DOHH2 (cell line): ENCODE measurements at regions not wholly inside any gene's neighbourhood (a gene's known extent, or its start where the extent isn't known, plus 50 kb on each side); places are given as distances from the start of the nearest gene placed in this dataset.

Source experiments
- H3F3A ChIP-seq: fragments of 200-600 bp; sonication (generic), shearing (Covaris generic); 2 replicates; pipeline ENCODE4 v1.6.0; 2016; ENCODE audit warnings: antibody characterized with exemption, mild to moderate bottlenecking; ENCODE audit not compliant: control insufficient read depth, insufficient read depth
- H3K27ac ChIP-seq: fragments of 200-600 bp; sonication (generic); 2 replicates; pipeline ENCODE4 v1.5.1; 2014; ENCODE audit warnings: low read depth, mild to moderate bottlenecking, low read length, moderate library complexity
- H3K27me3 ChIP-seq: fragments of 200-600 bp; sonication (generic); 2 replicates; pipeline ENCODE4 v1.6.1; 2014; ENCODE audit warnings: mild to moderate bottlenecking, low read length, mixed read lengths; ENCODE audit not compliant: control insufficient read depth
- H3K36me3 ChIP-seq: fragments of 200-600 bp; sonication (generic); 2 replicates; pipeline ENCODE4 v1.6.1; 2014; ENCODE audit warnings: mild to moderate bottlenecking, low read length, moderate library complexity, mixed read lengths; ENCODE audit not compliant: control insufficient read depth
- H3K4me1 ChIP-seq: fragments of 200-600 bp; sonication (generic); 2 replicates; pipeline ENCODE4 v1.6.1; 2014; ENCODE audit warnings: mild to moderate bottlenecking, low read length, mixed read lengths; ENCODE audit not compliant: control insufficient read depth
- H3K4me2 ChIP-seq: fragments of 200-600 bp; sonication (generic); 2 replicates; pipeline ENCODE4 v1.6.0; 2014; ENCODE audit warnings: mild to moderate bottlenecking, low read length, moderate library complexity
- H3K4me3 ChIP-seq: fragments of 200-600 bp; sonication (generic); 2 replicates; pipeline ENCODE4 v1.5.1; 2014; ENCODE audit warnings: mild to moderate bottlenecking, low read length, mixed read lengths
- H3K79me2 ChIP-seq: fragments of 200-600 bp; sonication (generic); 2 replicates; pipeline ENCODE4 v1.6.1; 2014; ENCODE audit warnings: mild to moderate bottlenecking, low read length, mixed read lengths; ENCODE audit not compliant: control insufficient read depth
- H3K9me2 ChIP-seq: fragments of 200-600 bp; sonication (generic); replicated peaks from 2 replicates; pipeline ENCODE4 v1.6.1; 2014; ENCODE audit warnings: mild to moderate bottlenecking, low read length, mixed read lengths; ENCODE audit not compliant: control insufficient read depth
- H3K9me3 ChIP-seq: fragments of 200-600 bp; sonication (generic); 2 replicates; pipeline ENCODE4 v1.6.1; 2014; ENCODE audit warnings: antibody characterized with exemption, low read length, mixed read lengths; ENCODE audit not compliant: control insufficient read depth, insufficient read depth
- H4K20me1 ChIP-seq: fragments of 200-600 bp; sonication (generic); 2 replicates; pipeline ENCODE4 v1.6.0; 2014; ENCODE audit warnings: low read depth, mild to moderate bottlenecking, antibody characterized with exemption, low read length, moderate library complexity; ENCODE audit not compliant: control insufficient read depth, insufficient read depth
- EZH2phosphoT487 ChIP-seq: fragments of 200-600 bp; sonication (generic); IDR thresholded peaks from 2 replicates; pipeline ENCODE4 v1.6.1; 2017; ENCODE audit warnings: borderline replicate concordance, mild to moderate bottlenecking, antibody characterized with exemption, low read length, moderate library complexity, mixed read lengths
- TF ChIP-seq, protein P1 (sequence below): fragments of 200-600 bp; sonication (generic); IDR thresholded peaks from one replicate; pipeline ENCODE4 v1.5.1; 2014; ENCODE audit warnings: antibody characterized with exemption, mild to moderate bottlenecking, low read depth, low read length; ENCODE audit not compliant: poor library complexity, severe bottlenecking

DNA sequence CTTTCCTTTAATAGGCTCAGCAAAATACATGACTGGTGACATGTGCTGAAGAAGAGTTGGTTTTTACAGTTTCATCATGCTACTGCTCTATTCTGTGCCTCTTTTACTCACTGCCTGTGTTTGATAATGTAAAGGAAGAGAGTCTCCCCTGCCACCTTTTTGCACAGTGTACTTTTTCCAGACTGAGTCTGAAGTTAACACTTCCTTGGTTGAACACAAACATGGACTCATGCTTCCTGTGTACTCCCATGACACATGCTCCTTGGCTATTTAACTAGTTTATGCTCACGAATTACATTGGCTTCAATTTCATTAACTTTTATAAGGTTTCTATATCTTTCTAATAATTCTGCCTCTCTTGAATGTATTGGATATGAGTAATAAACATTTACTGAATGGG, 396.1 kb downstream of the VGLL3 start:
- H3K79me2 ChIP-seq, result no peaks in the 10 kb centered on the region
- H3K27ac ChIP-seq, result no peak overlapping the region
- no peaks in the 10 kb centered on the region for H3K4me1 ChIP-seq
- H3K27me3 ChIP-seq, result no peaks in the 10 kb centered on the region
- H3F3A ChIP-seq, result no peaks in the 10 kb centered on the region
- H3K9me2 ChIP-seq, result no peaks in the 10 kb centered on the region
- no peak overlapping the region for H3K4me3 ChIP-seq
- no peaks in the 10 kb centered on the region for H4K20me1 ChIP-seq
- H3K9me3 ChIP-seq, result no peaks in the 10 kb centered on the region
- H3K4me2 ChIP-seq, result no peak overlapping the region
- no peaks in the 10 kb centered on the region for H3K36me3 ChIP-seq
- no peak for TF ChIP-seq EZH2phosphoT487
- TF ChIP-seq, protein P1, sequence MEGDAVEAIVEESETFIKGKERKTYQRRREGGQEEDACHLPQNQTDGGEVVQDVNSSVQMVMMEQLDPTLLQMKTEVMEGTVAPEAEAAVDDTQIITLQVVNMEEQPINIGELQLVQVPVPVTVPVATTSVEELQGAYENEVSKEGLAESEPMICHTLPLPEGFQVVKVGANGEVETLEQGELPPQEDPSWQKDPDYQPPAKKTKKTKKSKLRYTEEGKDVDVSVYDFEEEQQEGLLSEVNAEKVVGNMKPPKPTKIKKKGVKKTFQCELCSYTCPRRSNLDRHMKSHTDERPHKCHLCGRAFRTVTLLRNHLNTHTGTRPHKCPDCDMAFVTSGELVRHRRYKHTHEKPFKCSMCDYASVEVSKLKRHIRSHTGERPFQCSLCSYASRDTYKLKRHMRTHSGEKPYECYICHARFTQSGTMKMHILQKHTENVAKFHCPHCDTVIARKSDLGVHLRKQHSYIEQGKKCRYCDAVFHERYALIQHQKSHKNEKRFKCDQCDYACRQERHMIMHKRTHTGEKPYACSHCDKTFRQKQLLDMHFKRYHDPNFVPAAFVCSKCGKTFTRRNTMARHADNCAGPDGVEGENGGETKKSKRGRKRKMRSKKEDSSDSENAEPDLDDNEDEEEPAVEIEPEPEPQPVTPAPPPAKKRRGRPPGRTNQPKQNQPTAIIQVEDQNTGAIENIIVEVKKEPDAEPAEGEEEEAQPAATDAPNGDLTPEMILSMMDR, result no peak

DNA sequence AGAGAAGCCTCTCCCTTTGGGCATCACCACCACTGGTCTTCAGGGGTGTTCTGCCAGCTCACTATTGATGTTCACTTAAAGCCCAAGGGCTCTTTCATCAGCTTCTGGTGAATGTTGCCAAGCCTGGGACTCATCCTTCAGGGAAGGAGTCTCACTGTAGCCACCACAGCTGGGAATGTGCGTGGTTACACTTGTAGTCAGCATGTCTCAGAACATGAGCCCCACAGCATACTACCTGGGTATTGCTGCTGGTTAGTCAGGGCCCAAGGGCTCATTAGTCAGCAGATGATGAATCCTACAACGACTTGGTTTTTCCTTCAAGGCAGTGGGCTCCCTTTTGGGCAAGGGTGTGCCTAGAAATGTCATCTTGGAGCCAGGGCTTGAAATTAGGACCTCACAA, 412.9 kb downstream of the VGLL3 start:
- Histone ChIP-seq H3K4me1 (no peaks in the 10 kb centered on the region), H3K9me2 (no peaks in the 10 kb centered on the region), H4K20me1 (no peaks in the 10 kb centered on the region), H3K36me3 (no peaks in the 10 kb centered on the region), H3K9me3 (peaks cover 4% of the 10 kb centered on the region; the same call in 1 of the 2 replicates), H3K27me3 (no peaks in the 10 kb centered on the region), H3F3A (no peaks in the 10 kb centered on the region), H3K27ac (no peak overlapping the region), H3K79me2 (no peaks in the 10 kb centered on the region), H3K4me3 (no peak overlapping the region), H3K4me2 (no peak overlapping the region)
- no peak for TF ChIP-seq EZH2phosphoT487
- TF ChIP-seq, protein P1, result no peak

DNA sequence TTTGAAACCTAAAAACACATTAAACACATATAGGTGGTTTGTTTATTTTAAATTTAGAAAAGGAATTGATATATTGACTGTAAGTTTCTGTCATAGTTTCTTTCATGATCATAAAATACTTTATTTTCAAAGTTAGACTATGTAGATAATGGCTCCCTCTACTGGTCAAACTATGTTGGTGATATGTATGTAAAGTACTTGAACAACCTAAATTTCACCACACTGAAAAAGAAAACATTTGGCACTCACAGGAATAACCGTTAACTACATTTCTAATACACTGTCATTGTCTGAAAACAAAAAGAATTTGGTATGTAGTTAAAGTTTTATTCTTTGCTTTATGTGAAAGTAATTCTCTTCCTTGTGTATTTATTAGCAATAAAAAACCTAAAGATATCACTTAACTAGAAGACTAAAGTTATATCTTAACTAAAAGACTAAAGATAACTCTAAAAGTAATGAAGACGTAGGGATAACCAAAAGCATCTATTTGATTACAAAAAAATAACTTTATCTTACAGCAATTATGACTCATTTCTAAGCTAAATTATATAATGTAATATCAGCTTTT, 427.5 kb downstream of the VGLL3 start:
- Histone ChIP-seq H3K4me1 (no peaks in the 10 kb centered on the region), H3K36me3 (no peaks in the 10 kb centered on the region), H3K4me2 (no peak overlapping the region), H3K27me3 (no peaks in the 10 kb centered on the region), H3K27ac (no peak overlapping the region), H4K20me1 (no peaks in the 10 kb centered on the region), H3K79me2 (no peaks in the 10 kb centered on the region), H3K9me3 (no peaks in the 10 kb centered on the region), H3K9me2 (no peaks in the 10 kb centered on the region), H3K4me3 (no peak overlapping the region), H3F3A (no peaks in the 10 kb centered on the region)
- TF ChIP-seq, protein P1, result peak; percentile 69
- TF ChIP-seq EZH2phosphoT487, result no peak
